A172 (cell line): ENCODE measurements at regions not wholly inside any gene's neighbourhood (a gene's known extent, or its start where the extent isn't known, plus 50 kb on each side); places are given as distances from the start of the nearest gene placed in this dataset.

Source experiments
- DNase-seq: peaks from one replicate; pipeline ENCODE4 v3.0.0-alpha.2; 2015; ENCODE audit warnings: low spot score

GRCh38 chr2:180364719-180365118 lies 357.6 kb upstream of the CWC22 start:
- no peak for DNase-seq

- no peak for DNase-seq
Measured at GRCh38 chr2:180360283-180360618, 353.2 kb upstream of the CWC22 start.

GRCh38 chr2:180359522-180360282 lies 352.6 kb upstream of the CWC22 start:
- DNase-seq, result peak; percentile 2

DNA sequence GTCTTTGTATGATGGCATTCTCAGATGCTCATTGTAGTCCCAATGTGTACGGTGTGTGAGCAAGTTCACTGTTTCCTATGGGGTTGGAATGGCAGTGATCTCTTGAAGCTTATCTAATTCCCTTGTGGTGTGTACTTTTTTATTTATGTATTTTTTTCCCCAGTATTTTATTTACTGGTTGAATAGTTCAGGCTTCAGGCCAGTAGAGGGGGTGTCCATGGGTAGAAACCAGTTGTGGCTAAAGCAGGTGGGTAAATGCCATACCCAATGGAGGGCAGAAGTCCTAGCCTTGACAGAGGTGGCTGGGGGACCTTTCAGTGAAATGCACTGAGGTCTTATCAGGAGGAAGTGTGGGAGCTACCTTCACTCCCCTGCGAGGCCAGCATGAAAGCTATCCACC lies 351.4 kb upstream of the CWC22 start:
- DNase-seq, result no peak

DNA sequence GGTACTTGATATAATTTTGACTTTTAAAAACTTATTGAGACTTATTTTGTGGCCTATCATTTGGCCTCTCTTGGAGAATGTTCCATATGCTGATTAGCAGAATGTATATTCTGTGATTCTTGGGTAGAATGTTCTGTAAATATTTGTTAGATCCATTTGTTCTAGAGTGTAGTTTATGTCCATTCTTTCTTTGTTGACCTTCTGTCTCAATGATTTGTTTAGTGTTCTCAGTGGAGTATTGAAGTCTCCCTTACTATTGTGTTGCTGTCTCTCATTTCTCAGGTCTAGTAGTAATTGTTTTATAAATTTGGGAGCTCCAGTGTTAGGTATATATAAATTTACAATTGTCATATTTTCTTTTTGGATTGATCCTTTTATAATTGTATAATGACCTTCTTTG lies 349.6 kb upstream of the CWC22 start:
- DNase-seq, result no peak

DNA sequence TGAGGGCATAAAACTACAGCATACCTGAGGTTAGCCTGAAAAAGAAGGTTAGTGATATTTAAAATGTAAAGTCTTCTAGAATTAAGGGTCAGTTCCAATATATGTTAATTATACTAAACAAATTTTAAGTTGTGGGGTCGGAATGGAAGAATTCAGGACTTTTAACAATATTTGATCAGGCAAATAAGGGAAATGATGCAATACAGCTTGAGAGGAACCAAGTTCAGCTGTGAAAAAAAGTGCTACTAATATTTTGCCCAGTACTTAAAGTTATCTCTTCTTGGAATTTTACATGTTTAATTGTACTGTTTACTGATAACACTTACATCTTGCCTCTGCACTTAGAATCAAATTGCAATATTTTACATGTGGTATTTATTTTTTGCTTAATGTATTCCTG lies 345.5 kb upstream of the CWC22 start:
- no peak for DNase-seq

DNA sequence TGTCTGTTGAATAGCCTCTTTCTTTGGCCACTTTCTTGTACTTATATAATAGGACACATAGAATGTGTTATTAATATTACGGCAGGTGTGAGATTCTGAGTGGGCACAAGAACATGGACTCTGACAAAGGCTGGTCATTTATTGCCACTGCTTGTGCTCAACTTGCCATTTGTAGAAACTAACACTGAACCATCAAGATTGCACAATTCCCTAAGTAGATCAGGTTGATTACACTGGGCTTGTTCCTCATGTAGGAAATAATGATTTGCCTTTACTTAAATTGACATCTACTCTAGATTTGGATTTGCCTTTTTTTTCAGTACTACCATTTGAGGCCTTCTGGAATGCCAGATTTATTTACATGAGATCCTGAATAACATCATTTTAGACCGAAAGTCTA lies 342.7 kb upstream of the CWC22 start:
- DNase-seq, result no peak

DNA sequence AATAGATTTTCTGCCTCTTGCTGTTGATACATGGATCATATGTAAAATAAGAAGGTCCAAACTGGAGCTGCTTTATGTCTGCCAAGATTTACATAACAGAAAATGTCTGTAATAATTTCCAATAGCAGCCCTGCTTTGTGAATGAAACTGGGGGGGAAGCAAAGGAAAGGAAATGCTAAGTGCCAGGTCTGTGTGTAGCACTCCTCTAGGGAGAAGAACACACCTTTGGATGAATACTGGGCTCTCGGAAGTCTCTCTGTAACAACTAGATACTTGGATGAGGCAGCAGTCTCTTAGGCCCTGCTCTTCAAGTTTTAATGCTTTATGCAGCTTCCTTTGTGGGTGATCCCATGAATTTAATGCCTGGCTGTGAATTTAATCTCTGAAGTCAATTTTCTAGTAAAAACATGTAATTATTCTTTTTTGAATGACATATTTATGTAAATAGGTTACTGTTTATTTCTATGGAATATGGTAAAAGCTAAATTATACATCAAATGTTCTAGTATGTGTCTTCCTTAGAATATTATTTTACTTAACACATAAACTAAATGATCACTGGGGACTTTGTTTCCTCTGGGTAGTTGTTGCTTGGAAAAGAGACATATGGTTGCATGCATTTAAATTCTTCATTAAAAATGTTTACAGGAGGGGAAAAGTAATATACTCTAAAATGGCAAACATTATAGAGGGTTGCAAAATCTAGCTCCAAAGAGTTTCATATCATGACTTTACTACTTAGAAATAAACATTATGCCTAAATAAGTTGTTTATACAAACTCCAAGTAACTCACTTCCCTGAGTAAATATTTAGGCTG lies 336.6 kb upstream of the CWC22 start:
- DNase-seq, result no peak

DNA sequence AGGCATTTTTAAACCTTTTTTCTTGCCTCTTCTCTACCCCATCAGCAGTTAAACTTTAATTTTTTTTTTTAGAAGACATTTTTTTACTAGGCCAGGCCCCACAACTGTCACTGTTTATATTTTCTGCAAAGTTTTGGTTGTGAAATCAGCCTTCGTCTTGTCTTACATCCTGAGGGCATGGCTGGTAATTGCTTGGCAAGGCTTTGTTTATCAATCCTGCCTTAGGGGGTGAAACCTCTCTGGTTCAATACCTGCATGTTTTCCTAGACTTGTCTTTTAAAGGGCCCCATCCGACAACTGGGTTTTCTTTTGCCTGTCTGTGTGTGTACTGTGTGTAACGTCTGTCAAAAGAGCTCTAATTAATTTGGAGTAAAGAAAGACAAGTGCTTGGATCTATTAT lies 330.0 kb upstream of the CWC22 start:
- no peak for DNase-seq

DNA sequence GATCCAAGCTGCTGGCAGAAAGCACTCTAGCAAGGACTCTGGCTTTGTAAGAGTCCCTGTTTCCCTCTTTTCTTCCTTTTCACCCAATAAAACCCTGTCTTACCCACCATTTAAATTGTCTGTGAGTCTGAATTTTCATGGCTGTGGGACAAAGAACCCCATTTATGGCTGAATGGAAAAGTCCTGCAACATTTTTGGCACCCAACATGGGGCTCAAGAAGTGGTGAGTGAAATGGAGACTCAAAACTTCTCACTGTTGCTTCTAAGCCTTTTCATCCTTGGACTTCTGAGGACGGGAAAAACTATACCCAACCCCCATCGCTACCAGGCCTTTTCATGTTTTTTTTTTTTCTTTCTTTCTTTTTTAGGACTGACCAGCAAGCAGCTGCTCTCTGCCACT lies 329.5 kb upstream of the CWC22 start:
- no peak for DNase-seq

- DNase-seq, result no peak
Measured at GRCh38 chr2:180334514-180334913, 327.4 kb upstream of the CWC22 start.

- DNase-seq, result no peak
Measured at GRCh38 chr2:180328795-180329422, 321.8 kb upstream of the CWC22 start.

- DNase-seq, result no peak
Measured at GRCh38 chr2:180327185-180327584, 320.1 kb upstream of the CWC22 start.

DNA sequence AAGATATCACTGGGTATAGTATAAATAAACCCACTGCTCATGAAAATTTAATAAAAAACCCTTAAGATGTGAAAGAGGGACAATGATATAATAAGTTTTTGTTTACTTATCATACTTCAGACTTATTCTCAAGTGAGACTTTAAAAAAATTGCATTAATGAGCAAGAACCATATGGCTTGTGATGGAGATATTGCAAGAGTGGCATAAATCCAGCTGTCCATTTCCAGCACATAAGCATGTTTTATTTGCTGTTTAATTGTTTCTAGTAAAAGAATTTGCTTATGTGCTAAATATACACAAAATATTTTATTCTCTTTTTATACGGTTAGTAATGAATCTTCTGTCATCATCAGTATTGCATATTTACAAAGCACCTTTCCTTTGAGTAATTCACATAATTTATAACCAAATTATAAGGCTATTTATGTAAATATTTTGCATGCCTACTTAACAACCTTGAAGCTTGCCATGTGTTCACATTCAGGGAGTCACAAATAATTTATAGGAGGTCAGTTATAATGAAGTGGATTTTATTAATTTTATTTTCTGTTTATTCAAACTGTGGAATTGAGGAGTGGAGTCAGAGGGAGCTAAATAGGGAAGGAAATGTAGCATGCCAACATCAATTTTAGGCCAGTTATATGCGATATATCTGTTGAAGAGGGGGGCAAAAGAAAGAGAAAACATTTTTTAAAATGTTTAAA lies 318.5 kb upstream of the CWC22 start:
- DNase-seq, result no peak

GRCh38 chr2:180324182-180324581 lies 317.1 kb upstream of the CWC22 start:
- no peak for DNase-seq

DNA sequence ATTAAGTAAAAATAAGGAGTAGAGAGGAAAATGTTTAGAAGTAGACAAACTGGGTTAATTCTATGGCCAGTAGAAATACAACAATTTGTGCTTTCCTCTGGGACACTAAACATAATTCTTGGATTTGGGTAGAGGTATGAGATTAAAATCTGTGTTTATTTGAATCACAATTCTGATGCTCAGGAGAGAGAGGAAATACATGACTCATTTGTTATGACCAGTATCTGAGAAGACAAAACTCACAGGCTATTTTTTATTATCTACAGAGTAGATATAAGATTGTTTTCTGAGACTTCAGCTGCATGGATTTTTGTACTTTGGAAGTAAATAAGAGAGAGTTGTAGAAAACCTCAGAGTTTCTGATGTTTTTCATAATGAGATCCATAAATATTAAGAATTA lies 315.7 kb upstream of the CWC22 start:
- peak; percentile 33 for DNase-seq

GRCh38 chr2:180319586-180320405 lies 312.7 kb upstream of the CWC22 start:
- no peak for DNase-seq

GRCh38 chr2:180314086-180314485 lies 307.0 kb upstream of the CWC22 start:
- DNase-seq, result no peak

- DNase-seq, result no peak
Measured at GRCh38 chr2:180312542-180312941, 305.4 kb upstream of the CWC22 start.

- DNase-seq, result no peak
Measured at GRCh38 chr2:180307096-180307495, 300.0 kb upstream of the CWC22 start.

- DNase-seq, result no peak
Measured at GRCh38 chr2:180306346-180306745, 299.2 kb upstream of the CWC22 start.
